A673 (cell line): ENCODE measurements at regions not wholly inside any gene's neighbourhood (a gene's known extent, or its start where the extent isn't known, plus 50 kb on each side); places are given as distances from the start of the nearest gene placed in this dataset.

Experiments used
- EZH2 ChIP-seq: fragments of 200-600 bp; sonication (generic); IDR thresholded peaks from 2 replicates; pipeline ENCODE4 v1.6.1; 2017; ENCODE audit warnings: borderline replicate concordance, low read depth, mild to moderate bottlenecking, mixed read lengths, antibody characterized with exemption, low read length; ENCODE audit not compliant: poor library complexity, severe bottlenecking
- TF ChIP-seq, protein P1 (sequence below): fragments of 300-800, 200-600 bp; sonication (generic); conservative IDR thresholded peaks from 2 replicates; pipeline ENCODE4 v1.5.1; 2017; ENCODE audit warnings: low read depth, mild to moderate bottlenecking, antibody characterized with exemption, low read length, moderate library complexity, mixed read lengths

DNA sequence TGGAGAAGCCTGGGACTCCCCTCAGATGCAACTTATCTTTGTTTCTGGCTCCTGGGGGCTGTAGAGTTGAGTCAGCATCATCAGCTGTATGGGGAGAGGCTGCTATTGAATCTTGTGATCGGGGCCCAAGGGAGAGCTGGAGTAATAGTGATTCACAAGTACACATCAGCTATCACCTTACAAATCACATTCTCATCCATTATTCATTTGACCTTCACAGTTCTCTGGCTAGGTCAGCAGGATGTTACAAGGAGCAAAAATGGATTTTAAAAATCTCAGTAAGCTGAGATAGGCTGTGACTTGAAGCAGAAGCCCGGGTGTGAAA lies 175.0 kb downstream of the OPA1 start:
- TF ChIP-seq, protein P1, sequence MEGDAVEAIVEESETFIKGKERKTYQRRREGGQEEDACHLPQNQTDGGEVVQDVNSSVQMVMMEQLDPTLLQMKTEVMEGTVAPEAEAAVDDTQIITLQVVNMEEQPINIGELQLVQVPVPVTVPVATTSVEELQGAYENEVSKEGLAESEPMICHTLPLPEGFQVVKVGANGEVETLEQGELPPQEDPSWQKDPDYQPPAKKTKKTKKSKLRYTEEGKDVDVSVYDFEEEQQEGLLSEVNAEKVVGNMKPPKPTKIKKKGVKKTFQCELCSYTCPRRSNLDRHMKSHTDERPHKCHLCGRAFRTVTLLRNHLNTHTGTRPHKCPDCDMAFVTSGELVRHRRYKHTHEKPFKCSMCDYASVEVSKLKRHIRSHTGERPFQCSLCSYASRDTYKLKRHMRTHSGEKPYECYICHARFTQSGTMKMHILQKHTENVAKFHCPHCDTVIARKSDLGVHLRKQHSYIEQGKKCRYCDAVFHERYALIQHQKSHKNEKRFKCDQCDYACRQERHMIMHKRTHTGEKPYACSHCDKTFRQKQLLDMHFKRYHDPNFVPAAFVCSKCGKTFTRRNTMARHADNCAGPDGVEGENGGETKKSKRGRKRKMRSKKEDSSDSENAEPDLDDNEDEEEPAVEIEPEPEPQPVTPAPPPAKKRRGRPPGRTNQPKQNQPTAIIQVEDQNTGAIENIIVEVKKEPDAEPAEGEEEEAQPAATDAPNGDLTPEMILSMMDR, result no peak
- no peak for TF ChIP-seq EZH2
